Caki2 (cell line): ENCODE measurements at regions not wholly inside any gene's neighbourhood (a gene's known extent, or its start where the extent isn't known, plus 50 kb on each side); places are given as distances from the start of the nearest gene placed in this dataset.
"Not testable (repeated sequence)": the region's sequence is repeated elsewhere in the genome, so short reads cannot be mapped to it uniquely, and the experiment has no call there.

Experiments
- DNase-seq: peaks from one replicate; pipeline ENCODE4 v3.0.0-alpha.2; 2015; ENCODE audit warnings: low read depth
- in situ Hi-C: cut with HindIII; loops from 2 replicates; pipeline ENCODE4 v1.10.0; 2016; ENCODE audit warnings: low sequenced_read_pairs, low pct_unique_long_range_greater_than_20kb, mixed read lengths

DNA sequence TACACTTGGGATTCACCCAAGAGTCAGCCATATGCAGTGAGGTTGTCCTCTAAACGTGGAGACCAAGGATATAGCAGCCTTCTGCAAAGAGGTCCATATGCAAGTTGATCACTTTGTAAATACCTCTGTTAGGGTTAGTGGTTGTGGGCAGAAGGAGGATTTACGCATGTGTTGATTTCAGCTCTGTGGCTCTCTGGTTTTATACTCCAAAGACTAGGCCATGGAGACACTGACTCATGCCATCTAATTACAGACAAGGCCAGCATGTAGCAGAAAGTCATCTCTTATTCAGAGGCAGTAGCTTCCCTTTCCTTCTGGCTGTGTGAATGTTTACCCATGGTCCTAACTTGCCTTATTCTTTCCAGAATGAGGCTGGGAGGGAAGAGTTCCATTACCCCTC lies 140.9 kb upstream of the GOLGA6L4 start:
- DNase-seq, in situ Hi-C loops: not testable (repeated sequence)

DNA sequence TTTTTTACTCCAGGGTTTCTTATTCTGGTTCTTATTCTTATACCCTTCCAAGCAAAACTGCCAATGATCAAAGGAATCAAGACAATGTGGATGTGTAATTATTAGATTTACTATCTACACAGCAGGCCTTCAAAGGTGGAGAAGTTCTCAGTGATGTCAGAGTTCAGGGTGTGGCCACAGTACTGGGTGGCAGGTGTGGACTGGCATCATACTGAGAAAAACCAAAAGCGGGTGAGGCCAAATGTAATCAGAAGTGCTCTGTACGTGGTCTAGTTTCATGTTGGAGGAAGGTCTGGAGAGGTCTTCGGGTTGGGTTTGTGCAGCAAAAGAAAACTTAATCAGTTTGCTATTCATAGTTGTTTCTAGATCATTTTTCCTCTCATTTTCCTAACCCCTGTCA lies 138.5 kb upstream of the GOLGA6L4 start:
- in situ Hi-C loops, DNase-seq: not testable (repeated sequence)

DNA sequence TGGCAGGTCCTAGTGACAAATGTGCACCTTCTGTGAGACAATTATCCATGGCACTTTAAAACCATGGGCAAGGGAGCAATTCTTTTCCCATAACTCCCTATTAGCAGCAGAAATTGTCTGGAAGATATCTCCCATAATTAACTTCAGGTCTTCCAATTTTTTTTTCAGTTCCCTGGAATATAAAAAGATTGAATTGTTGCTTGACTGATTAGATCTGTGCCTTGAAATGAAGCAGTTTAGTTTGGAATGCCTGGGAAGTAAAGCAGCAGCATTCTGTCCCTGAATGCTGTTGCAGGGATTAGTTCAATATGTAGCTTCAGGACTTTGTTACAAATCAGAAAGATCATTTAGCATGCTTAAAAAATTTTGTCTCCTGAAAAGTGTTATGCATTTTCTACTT lies 137.0 kb upstream of the GOLGA6L4 start:
- in situ Hi-C loops, result no loop called here
- DNase-seq, result no peak

DNA sequence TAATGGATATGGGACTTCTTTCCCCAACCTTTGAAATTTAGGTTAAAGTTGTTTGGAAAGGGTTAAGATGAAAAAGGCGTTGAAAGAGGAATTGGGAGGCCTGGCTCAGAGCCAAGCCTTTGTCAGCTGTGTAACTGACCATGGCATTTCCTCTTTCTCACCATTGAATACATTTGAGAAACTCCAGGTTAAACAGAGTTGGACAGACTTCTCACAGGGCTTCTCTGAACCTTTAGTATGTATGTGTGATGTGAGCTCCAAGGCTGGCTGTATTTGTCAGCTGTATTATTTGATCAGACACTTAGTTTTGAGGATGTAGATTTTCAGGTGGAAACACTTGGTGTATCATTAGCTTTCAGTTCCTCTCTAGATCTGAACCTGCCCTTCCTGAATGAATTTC lies 136.4 kb upstream of the GOLGA6L4 start:
- in situ Hi-C loops, result no loop called here
- no peak for DNase-seq

DNA sequence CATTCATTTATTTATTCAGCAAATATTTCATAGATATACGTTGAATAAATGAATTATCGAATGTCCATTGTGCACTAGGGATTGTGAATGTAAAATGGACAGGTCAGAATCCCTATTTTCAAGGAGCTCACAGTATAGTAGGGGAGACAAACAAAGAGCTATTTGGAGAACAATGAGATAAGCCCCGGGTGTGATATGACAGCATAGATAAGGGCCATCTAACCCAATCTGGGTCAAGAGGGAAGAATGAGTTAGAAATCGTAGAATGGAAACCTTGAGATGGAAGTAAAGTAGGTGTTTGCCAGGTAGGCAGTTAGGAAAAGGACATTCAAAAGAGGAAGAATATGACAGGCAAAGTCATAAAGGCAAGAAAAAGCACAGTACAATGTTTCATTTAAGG lies 132.2 kb upstream of the GOLGA6L4 start:
- in situ Hi-C loops, result no loop called here
- no peak for DNase-seq

DNA sequence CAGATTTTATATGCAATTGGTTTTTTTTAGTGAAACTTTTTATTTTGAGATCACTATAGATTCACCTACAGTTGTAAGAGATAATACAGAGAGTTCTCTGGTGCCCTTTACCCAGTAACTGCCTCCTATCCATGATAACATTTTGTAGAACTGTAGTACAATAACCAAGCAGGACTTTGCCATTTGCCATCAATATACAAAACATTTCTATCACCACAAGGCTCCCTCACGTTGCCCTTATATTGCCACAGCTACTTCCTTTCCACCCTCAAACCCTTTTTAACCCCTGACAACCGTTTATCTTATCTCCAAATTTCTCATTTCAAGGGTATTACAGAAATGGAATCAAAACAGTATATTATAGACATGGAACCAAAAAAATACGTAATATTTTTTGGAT lies 130.7 kb upstream of the GOLGA6L4 start:
- in situ Hi-C loops, result no loop called here
- DNase-seq, result no peak

DNA sequence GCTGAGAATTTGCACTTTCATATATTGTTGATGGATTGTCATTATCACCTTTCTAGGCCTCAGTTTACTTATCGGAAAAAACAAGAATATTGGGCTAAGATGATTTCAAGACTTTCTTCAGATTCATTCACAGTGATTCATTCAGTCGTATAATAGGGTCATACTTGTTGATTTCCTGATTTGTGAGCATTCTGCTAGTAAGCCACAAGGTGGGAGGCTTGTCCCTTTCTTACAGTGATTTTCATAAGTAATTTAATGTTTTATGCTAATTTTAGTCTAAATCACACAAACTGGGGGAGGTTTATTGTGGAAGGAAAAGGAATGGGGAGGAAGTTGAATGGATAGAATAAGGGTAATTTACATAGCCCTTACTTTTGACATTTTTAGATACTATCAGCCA lies 126.8 kb upstream of the GOLGA6L4 start:
- no peak for DNase-seq
- in situ Hi-C loops, result no loop called here

DNA sequence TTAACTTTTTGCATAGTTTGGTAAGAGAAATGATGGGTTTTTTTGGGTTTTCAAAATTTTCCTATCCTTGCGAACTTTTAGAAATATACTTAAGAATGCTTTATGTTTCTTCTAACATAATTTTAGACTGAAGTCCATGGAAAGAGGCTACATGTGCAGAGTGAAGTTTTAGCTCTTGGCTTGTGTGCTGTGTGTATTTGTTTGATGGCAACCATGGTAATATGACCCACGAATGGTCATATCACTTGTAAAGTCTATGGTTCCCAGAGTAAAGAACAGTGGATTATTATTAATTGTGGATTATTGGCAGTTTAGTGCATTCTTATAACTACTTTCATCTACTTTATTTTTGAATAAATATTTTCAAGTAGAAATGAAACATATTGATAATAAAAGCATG lies 124.0 kb upstream of the GOLGA6L4 start:
- no peak for DNase-seq
- in situ Hi-C loops, result no loop called here

DNA sequence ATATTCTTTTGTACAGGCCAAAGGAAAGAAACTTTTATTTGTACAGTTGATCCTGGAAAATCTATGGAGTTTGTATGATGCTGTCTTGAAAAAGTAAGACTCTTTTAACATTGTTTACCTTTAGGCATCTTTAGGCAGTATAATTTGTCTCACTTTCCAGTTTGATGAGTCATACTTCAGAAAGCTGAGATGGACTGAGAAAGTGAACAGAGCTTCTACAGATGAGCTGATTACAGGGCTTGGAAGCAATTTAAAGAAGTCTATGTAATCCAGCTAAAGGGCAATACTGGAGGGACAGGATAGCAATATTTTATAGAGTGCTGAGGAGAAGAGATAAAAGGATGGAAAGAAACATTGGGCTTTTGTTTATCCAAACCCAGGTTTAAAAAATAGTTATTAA lies 123.5 kb upstream of the GOLGA6L4 start:
- peak; percentile 9 for DNase-seq

DNA sequence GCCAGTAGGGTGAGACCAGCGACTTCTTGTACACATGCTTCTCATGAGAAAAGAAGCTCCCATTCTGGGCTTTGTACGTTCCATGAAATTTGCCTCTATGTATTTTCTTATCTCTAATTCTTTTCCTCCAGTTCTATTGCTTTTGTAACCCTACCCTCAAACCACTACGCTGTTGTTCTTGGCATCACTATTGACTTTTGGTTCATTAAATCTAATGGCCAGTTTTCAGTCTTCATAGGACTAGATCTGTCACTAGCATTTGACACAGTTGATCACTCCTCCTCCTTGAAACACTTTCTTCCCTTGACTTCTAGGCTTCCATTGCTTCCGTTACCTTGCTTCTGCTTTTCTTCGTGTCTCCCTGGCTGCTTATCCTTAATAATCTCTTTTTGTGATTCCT lies 121.7 kb upstream of the GOLGA6L4 start:
- DNase-seq, result no peak
- in situ Hi-C loops, result no loop called here

More for the DNA sequence above, 123.5 kb upstream of the GOLGA6L4 start:
- in situ Hi-C loops, result no loop called here

DNA sequence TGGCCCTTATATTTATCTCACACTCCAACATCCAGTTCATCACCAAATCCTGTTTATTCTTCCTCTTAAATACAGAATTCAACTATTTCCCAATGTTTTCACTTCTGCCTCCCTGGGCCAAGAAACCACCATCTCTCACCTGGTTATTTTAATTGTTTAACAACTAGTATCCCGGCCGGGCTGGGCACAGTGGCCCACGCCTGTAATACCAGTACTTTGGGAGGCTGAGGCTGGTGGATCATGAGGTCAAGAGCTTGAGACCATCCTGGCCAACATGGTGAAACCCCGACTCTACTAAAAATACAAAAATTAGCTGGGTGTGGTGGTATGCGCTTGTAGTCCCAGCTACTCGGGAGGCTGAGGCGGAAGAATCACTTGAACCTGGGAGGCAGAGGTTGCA lies 120.9 kb upstream of the GOLGA6L4 start:
- DNase-seq, in situ Hi-C loops: not testable (repeated sequence)

DNA sequence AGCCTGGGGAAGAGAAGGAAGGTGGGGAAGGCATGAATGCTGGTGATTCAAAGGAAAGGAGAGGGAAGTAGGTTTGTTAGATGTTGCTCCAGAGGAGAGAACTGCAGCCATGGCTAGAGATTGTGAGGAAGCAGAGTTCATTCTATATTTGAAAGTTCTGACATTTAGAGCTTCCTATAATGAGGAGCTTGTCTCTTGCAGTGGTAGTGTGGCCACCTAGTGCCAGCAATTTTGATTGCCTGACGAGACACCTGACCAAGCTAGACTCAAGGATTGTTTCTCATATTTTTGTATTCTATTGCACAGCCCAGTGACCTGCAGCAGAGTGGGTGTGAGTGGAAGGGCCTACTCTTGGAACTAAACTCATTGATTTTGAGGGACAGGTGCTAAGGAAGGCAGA lies 116.2 kb upstream of the GOLGA6L4 start:
- DNase-seq, in situ Hi-C loops: not testable (repeated sequence)

DNA sequence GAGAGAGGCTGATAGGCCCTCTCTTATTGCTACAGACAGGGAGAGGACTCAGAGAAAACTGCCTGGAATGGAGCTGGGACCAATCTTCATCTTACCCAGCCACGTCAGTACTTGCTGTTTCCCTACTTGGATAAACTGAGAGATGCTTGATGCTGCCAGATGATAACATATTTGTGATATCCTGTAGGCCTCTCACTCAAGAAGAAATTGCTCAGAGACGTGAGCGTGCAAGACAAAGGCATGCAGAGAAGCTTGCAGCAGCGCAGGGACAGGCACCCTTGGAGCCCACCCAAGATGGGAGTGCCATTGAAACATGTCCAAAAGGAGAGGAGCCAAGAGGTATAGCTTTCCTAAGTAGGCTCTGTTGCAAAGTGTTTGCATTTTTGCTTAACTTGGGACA lies 114.7 kb upstream of the GOLGA6L4 start:
- in situ Hi-C loops, result not testable (repeated sequence)

DNA sequence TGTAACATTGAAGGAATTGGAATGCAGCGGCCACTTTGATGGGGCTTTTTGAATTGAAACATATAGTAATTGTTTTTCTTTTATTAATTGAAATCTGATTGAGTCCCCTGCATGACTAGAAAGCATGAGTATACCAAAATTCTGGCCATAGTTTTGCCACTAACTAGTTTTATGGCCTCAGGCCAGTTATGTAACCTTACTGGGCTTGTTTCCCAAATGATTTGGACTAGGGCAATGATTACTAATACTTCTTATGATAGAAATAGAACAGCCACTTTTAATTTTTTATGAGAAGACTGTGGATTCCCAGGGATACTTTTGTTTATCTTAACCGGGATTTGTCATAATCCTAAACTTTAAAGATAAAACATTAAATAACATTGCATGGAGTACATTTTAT lies 106.9 kb upstream of the GOLGA6L4 start:
- DNase-seq, in situ Hi-C loops: not testable (repeated sequence)

More for the DNA sequence above, 114.7 kb upstream of the GOLGA6L4 start:
- not testable (repeated sequence) for DNase-seq

DNA sequence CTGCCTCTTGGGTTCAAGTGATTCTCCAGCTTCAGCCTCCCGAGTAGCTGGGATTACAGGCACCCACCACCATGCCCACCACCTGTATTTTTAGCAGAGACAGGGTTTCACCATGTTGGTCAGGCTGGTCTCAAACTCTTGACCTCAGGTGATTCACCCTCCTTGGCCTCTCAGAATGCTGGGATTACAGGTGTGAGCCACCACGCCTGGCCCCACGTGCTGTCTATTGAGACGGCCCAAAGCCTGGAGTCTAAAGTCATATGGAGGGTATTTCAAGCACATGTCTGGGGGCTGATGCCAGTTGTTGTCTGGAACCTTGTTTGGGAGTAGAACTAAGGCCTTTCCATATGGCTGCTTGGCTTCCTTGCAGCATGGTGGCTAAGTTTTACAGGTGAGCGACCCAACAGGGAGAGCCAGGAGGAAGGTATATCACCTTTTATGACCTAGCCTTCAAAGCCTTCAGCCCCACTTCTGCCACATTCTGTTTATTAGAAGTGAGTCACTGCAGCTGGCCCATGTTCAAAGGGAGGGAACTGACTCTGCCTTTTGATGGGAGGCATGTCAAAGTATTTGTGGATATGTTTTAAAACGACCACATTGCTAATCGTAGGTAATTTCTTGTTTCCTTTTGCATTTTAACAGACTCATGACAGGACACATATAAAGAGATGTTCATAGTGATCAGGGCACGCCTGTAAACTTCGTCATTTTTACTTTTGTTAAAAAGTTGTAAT lies 105.3 kb upstream of the GOLGA6L4 start:
- DNase-seq, in situ Hi-C loops: not testable (repeated sequence)

DNA sequence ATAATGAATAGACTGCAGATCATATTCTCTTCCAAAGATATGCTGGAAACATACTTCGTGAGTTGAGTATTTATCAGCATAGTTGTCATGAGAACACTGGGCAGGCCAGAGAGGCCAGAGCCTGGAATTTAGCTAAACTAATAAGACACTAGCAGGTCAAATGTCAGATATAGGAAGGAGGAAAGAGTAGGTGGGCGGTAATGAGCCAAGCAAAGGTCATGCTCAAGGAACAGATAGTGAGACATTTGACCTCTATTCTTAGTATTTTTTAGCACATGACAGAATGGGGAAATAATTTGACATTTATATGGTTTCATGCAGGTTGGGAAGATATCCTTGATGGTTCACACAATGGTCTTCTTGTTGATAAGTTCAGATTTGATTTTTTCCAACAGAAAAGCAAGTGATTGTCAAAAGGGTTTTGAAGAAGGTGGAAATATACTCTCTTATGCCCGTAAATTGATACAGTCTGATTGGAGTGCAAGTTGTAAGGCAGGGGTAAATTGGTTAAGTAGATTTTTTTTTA lies 99.6 kb upstream of the GOLGA6L4 start:
- in situ Hi-C loops, DNase-seq: not testable (repeated sequence)

DNA sequence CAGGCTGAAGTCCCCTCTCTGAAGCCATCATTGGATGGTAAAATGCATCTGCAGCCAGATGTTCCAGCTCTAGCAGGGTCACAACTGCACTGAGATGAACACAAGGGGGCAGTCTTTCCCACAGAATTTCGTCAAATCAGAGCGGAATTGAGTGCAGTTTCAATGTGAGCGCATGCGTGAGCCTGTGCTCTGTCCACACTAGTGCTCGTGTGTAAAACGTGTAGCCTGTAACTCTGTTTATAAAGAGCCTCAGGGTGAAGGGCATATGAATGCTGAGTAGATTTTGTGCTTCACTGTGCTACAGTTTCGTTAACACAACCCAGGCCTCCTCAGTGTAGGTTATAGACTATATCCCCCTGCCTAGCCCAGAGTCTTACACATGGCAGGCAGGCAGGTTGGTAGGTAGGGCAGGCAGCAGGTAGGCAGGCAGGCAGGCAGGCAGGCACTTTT lies 92.7 kb upstream of the GOLGA6L4 start:
- in situ Hi-C loops, result no loop called here

DNA sequence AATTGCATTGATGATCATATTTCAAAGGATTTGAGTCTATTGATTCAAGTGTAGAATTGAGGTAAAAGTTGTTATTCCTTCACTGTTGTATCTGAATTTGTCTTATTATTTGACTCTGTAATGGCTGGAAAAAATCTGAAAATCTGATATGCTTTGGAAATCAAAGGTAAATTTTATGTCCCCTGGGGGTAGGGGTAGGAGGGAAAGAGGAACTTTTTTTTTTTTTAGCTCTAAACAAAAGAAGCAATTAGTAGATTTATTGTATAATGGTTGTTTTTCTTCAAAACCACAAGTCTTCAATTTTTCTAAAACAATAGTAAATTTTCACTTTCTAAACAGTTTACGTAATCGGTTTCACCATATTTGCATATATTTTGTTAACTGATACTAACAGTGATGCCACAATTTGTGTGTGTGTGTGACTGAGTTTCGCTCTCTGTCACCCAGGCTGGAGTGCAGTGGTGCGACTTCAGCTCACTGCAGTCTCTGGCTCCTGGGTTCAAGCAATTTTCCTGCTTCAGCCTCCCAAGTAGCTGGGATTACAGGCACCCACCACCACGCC lies 91.7 kb upstream of the GOLGA6L4 start:
- in situ Hi-C loops, result no loop called here
- no peak for DNase-seq

More for the DNA sequence above, 92.7 kb upstream of the GOLGA6L4 start:
- peak; percentile 22 for DNase-seq

DNA sequence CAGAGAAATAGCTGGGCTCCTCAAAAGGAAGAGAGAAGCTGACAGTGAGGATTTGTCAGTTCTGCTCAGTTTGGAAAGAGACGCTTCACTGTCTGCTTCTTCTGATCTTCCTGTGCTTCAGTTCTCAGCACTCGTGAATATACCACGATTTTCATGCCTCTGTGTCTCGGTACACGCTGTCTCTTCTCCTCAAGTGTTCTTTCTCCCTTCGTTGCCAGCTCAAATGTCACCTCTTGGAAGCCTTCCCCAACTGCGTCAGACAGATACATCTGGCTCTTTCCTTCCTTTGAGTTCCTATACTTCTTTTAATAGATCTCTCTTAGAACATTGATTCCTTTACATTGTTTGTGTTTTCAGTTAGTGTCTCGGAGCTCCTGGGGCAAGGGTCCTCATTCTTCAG lies 90.6 kb upstream of the GOLGA6L4 start:
- in situ Hi-C loops, DNase-seq: not testable (repeated sequence)

DNA sequence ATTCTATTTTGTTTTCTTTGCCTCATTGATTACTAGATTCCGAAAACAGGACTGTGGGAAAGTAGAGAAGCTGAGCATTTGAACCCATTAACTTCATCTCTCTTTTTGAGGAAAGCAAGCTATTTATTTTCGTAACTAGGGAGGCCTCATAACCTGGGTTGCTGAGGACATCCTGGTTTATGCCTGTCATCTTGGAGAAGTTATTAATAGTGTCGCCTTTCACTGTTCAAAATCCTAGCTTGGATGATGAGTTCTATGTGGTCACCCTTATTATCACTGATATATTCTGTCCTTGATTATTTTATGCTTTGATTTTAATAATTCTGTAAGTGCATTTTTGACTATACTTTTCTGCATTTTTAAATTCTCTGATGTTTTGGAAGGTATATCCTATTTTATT lies 89.3 kb upstream of the GOLGA6L4 start:
- DNase-seq, in situ Hi-C loops: not testable (repeated sequence)
